A673 (cell line): ENCODE measurements at regions not wholly inside any gene's neighbourhood (a gene's known extent, or its start where the extent isn't known, plus 50 kb on each side); places are given as distances from the start of the nearest gene placed in this dataset.
"Not testable (repeated sequence)": the region's sequence is repeated elsewhere in the genome, so short reads cannot be mapped to it uniquely, and the experiment has no call there.

Experiments
- BruUV-seq: library from RNA; stranded (reverse); fragments of 400-500 nt; replicated peaks from 2 replicates; lab custom pipeline; 2021; lab: Mats Ljungman, UMichigan
- CTCF ChIA-PET: fragments of 300-600 bp; sonication (Branson Sonifier 250); formaldehyde crosslinking; loops from one replicate; lab custom pipeline; 2022; ENCODE audit warnings: antibody characterized with exemption; lab: Charles Lee
- POLR2A ChIA-PET: fragments of 300-600 bp; sonication (Branson Sonifier 250); formaldehyde crosslinking; loops from one replicate; lab custom pipeline; 2022; ENCODE audit warnings: antibody characterized with exemption; ENCODE audit not compliant: low non-redundant PET; lab: Charles Lee
- DNase-seq: peaks from one replicate; pipeline ENCODE4 v3.0.0-alpha.2; 2015; ENCODE audit warnings: low spot score
- H3K27ac ChIP-seq: fragments of 200-600 bp; sonication (generic); 2 replicates; pipeline ENCODE4 v1.5.1; 2016; ENCODE audit warnings: mixed run types, low read depth, mild to moderate bottlenecking, mixed read lengths, antibody characterized with exemption, low read length; ENCODE audit not compliant: poor library complexity, severe bottlenecking
- H3K27me3 ChIP-seq: fragments of 200-600 bp; sonication (generic); replicated peaks from 2 replicates; pipeline ENCODE4 v1.6.1; 2017; ENCODE audit warnings: mixed run types, low read depth, mild to moderate bottlenecking, mixed read lengths, antibody characterized with exemption, low read length; ENCODE audit not compliant: insufficient read depth, poor library complexity
- H3K36me3 ChIP-seq: fragments of 200-600 bp; sonication (generic); 2 replicates; pipeline ENCODE4 v1.6.1; 2016; ENCODE audit warnings: mixed run types, mild to moderate bottlenecking, mixed read lengths, antibody characterized with exemption, low read length; ENCODE audit not compliant: insufficient read depth, poor library complexity, severe bottlenecking
- H3K4me1 ChIP-seq: fragments of 200-600 bp; sonication (generic); 2 replicates; pipeline ENCODE4 v1.6.1; 2017; ENCODE audit warnings: mixed run types, mild to moderate bottlenecking, mixed read lengths, antibody characterized with exemption, low read length; ENCODE audit not compliant: insufficient read depth, poor library complexity, severe bottlenecking
- H3K4me3 ChIP-seq: fragments of 200-600 bp; sonication (generic); 2 replicates; pipeline ENCODE4 v1.5.1; 2016; ENCODE audit warnings: low read depth, mixed run types, mild to moderate bottlenecking, mixed read lengths, low read length; ENCODE audit not compliant: poor library complexity, severe bottlenecking
- H3K9me3 ChIP-seq: fragments of 200-600 bp; sonication (generic); 2 replicates; pipeline ENCODE4 v1.6.1; 2016; ENCODE audit warnings: mixed run types, low read depth, mild to moderate bottlenecking, mixed read lengths, antibody characterized with exemption, low read length; ENCODE audit not compliant: poor library complexity, severe bottlenecking
- EZH2 ChIP-seq: fragments of 200-600 bp; sonication (generic); IDR thresholded peaks from 2 replicates; pipeline ENCODE4 v1.6.1; 2017; ENCODE audit warnings: borderline replicate concordance, low read depth, mild to moderate bottlenecking, mixed read lengths, antibody characterized with exemption, low read length; ENCODE audit not compliant: poor library complexity, severe bottlenecking
- intact Hi-C: fragments of 100-400 bp; cut with micrococcal nuclease; formaldehyde crosslinking; loops from one replicate; pipeline ENCODE4 v1.10.0; 2022; ENCODE audit not compliant: unreplicated experiment
- TF ChIP-seq, protein P1 (sequence below): fragments of 300-800, 200-600 bp; sonication (generic); conservative IDR thresholded peaks from 2 replicates; pipeline ENCODE4 v1.5.1; 2017; ENCODE audit warnings: low read depth, mild to moderate bottlenecking, antibody characterized with exemption, low read length, moderate library complexity, mixed read lengths

GRCh38 chr3:69659180-69659910, 79.9 kb upstream of the MITF start:
- no peaks in the 10 kb centered on the region for H3K9me3 ChIP-seq
- intact Hi-C loops = no loop called here
- no peak overlapping the region for H3K27ac ChIP-seq
- CTCF ChIA-PET = interaction anchor here (0.6 kb wide), 1 partner anchor 1026 kb away, joined by 3 read pairs; no protein-coding TSS in a partner anchor
- H3K4me3 ChIP-seq = no peak overlapping the region
- H3K27me3 ChIP-seq = no peaks in the 10 kb centered on the region
- no peaks in the 10 kb centered on the region for H3K36me3 ChIP-seq
- POLR2A ChIA-PET = no interaction called here
- TF ChIP-seq, protein P1, sequence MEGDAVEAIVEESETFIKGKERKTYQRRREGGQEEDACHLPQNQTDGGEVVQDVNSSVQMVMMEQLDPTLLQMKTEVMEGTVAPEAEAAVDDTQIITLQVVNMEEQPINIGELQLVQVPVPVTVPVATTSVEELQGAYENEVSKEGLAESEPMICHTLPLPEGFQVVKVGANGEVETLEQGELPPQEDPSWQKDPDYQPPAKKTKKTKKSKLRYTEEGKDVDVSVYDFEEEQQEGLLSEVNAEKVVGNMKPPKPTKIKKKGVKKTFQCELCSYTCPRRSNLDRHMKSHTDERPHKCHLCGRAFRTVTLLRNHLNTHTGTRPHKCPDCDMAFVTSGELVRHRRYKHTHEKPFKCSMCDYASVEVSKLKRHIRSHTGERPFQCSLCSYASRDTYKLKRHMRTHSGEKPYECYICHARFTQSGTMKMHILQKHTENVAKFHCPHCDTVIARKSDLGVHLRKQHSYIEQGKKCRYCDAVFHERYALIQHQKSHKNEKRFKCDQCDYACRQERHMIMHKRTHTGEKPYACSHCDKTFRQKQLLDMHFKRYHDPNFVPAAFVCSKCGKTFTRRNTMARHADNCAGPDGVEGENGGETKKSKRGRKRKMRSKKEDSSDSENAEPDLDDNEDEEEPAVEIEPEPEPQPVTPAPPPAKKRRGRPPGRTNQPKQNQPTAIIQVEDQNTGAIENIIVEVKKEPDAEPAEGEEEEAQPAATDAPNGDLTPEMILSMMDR = no peak
- TF ChIP-seq EZH2 = no peak
- DNase-seq = no peak
- H3K4me1 ChIP-seq = no peaks in the 10 kb centered on the region
- no TSS peak for BruUV-seq

DNA sequence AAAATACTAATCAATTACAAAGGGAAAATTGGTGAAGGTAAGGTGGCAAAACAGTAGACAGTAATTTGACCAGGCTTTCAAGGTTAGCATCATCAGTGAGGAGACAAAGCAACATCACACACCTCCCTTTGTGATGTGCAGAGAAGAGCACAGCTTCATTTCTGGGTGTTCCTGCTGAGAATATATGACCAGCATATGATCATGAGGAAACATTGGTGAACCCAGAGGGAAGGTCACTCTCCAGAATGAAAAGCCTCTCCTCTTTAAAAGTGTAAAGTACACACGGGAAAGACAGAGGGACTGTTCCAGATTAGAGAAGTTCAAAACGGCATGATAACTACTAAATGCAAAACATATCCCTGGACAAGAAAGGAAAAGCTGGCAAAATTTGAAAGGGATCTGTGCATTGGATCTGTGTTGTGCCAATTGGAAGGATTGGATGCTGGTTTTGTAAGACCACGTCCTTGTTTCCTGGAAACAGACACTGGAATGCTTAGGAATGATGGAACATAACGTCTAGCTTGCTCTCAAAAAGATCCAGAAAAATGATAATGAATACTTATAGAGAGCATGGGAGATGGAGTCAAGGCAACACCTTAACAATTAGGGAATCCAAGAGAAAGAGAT, 80.6 kb upstream of the MITF start:
- H3K4me1 ChIP-seq = no peaks in the 10 kb centered on the region
- H3K27ac ChIP-seq = no peak overlapping the region
- H3K9me3 ChIP-seq = no peaks in the 10 kb centered on the region
- DNase-seq = no peak
- CTCF ChIA-PET = interaction anchor here (0.6 kb wide), 1 partner anchor 1025 kb away, joined by 3 read pairs; no protein-coding TSS in a partner anchor
- POLR2A ChIA-PET = no interaction called here
- BruUV-seq = no TSS peak
- TF ChIP-seq, protein P1 = no peak
- TF ChIP-seq EZH2 = no peak
- intact Hi-C loops = no loop called here
- no peaks in the 10 kb centered on the region for H3K27me3 ChIP-seq
- no peak overlapping the region for H3K4me3 ChIP-seq
- H3K36me3 ChIP-seq = no peaks in the 10 kb centered on the region

- H3K27ac ChIP-seq, POLR2A ChIA-PET, intact Hi-C loops, BruUV-seq, H3K36me3 ChIP-seq, H3K27me3 ChIP-seq, H3K4me1 ChIP-seq, H3K4me3 ChIP-seq, CTCF ChIA-PET, DNase-seq, H3K9me3 ChIP-seq: not testable (repeated sequence)
Measured at GRCh38 chr3:69657030-69657429, 82.2 kb upstream of the MITF start.
